ENCODE measurements at regions not wholly inside any gene's neighbourhood (a gene's known extent, or its start where the extent isn't known, plus 50 kb on each side); places are given as distances from the start of the nearest gene placed in this dataset.

GRCh38 chr13:99436686-99437416 is 64.4 kb upstream of the TM9SF2 start:
- peak; percentile 93 for DNase-seq (ENCODE audit: insufficient read length, low spot score)
- no peak for TF ChIP-seq POLR2A (IDR thresholded peaks at IDR 0.05; ENCODE audit: low read depth, low read length)
- peak; percentile 90 for FAIRE-seq

GRCh38 chr13:99439048-99439447 is 62.2 kb upstream of the TM9SF2 start:
- TF ChIP-seq POLR2A (IDR thresholded peaks at IDR 0.05; ENCODE audit: low read depth, low read length): no peak
- FAIRE-seq: no peak
- no peak for DNase-seq (ENCODE audit: insufficient read length, low spot score)

- no peak for DNase-seq (ENCODE audit: insufficient read length, low spot score)
- no peak for TF ChIP-seq POLR2A (IDR thresholded peaks at IDR 0.05; ENCODE audit: low read depth, low read length)
- peak; percentile 62 for FAIRE-seq
These were observed 61.2 kb upstream of the TM9SF2 start for GRCh38 chr13:99439850-99440604.

- DNase-seq (ENCODE audit: insufficient read length, low spot score) (no peak), FAIRE-seq (peak; percentile 99)
- no peak for TF ChIP-seq POLR2A (IDR thresholded peaks at IDR 0.05; ENCODE audit: low read depth, low read length)
These were observed 58.9 kb upstream of the TM9SF2 start for GRCh38 chr13:99442273-99442895.

- FAIRE-seq (peak; percentile 84), DNase-seq (ENCODE audit: insufficient read length, low spot score) (no peak)
- TF ChIP-seq POLR2A (IDR thresholded peaks at IDR 0.05; ENCODE audit: low read depth, low read length): no peak
These were observed 55.0 kb upstream of the TM9SF2 start for GRCh38 chr13:99446242-99446641.

- DNase-seq (ENCODE audit: insufficient read length, low spot score): no peak
- peak; percentile 76 for FAIRE-seq
- TF ChIP-seq POLR2A (IDR thresholded peaks at IDR 0.05; ENCODE audit: low read depth, low read length): no peak
These were observed 52.7 kb upstream of the TM9SF2 start for GRCh38 chr13:99448546-99448945.

GRCh38 chr13:99450416-99450815 is 50.9 kb upstream of the TM9SF2 start:
- no peak for TF ChIP-seq POLR2A (IDR thresholded peaks at IDR 0.05; ENCODE audit: low read depth, low read length)
- no peak for FAIRE-seq
- DNase-seq (ENCODE audit: insufficient read length, low spot score): no peak

All from H54 (cell line).